Testis (tissue), 2 donors: ENCODE measurements at regions not wholly inside any gene's neighbourhood (a gene's known extent, or its start where the extent isn't known, plus 50 kb on each side); places are given as distances from the start of the nearest gene placed in this dataset.

Source experiments
- DNase-seq: peaks from one replicate; pipeline ENCODE4 v3.0.0-alpha.2; 2019
- H3K27ac ChIP-seq, 2 donors: fragments of 200-600 bp; sonication (generic); one replicate each; pipeline ENCODE4 v1.5.1; 2019
- H3K27me3 ChIP-seq: fragments of 200-600 bp; sonication (generic); one replicate; pipeline ENCODE4 v1.5.1; 2019
- H3K36me3 ChIP-seq: fragments of 200-600 bp; sonication (generic); one replicate; pipeline ENCODE4 v1.5.1; 2017; ENCODE audit warnings: low read depth; ENCODE audit errors: missing control alignments
- H3K4me1 ChIP-seq: fragments of 200-600 bp; sonication (generic); one replicate; pipeline ENCODE4 v1.5.1; 2019
- H3K4me3 ChIP-seq, 2 donors: fragments of 200-600 bp; sonication (generic); one replicate each; pipeline ENCODE4 v1.5.1; 2017 to 2019
- H3K9me3 ChIP-seq: fragments of 200-600 bp; sonication (generic); one replicate; pipeline ENCODE4 v1.5.1; 2017
- CTCF ChIP-seq, 3 experiments: fragments of 450-650 bp in 2 of 3; fragments of 200-600 bp in 1 of 3; sonication (generic) in 1 of 3; IDR thresholded peaks; one replicate each; pipeline ENCODE4 v1.5.1; 2016 to 2019; ENCODE audit warnings: antibody characterized with exemption in 3 of 3, mild to moderate bottlenecking in 2 of 3, moderate library complexity in 1 of 3
- POLR2A ChIP-seq: fragments of 450-650 bp; IDR thresholded peaks from one replicate; pipeline ENCODE4 v1.6.1; 2017; ENCODE audit warnings: antibody characterized with exemption, mild to moderate bottlenecking, moderate library complexity
- WGBS, 2 donors: methylation state at CpG; one replicate each; pipeline ENCODE4 v1.1.5; 2018; 5-methylcytosine and 5-hydroxymethylcytosine counted together
- intact Hi-C: fragments of 100-400 bp; cut with DNase I; formaldehyde crosslinking; loops from one replicate; pipeline ENCODE4 v1.15.1; 2023; ENCODE audit warnings: low total_unique reads

- H3K27me3 ChIP-seq = no peaks in the 10 kb centered on the region
- TF ChIP-seq POLR2A = no peak
- TF ChIP-seq CTCF (IDR thresholded peaks at IDR 0.05) = no peak
- no peaks in the 10 kb centered on the region for H3K9me3 ChIP-seq
- H3K4me3 ChIP-seq = no peak overlapping the region
- intact Hi-C loops = no loop called here
- DNase-seq = no peak
- no peaks in the 10 kb centered on the region for H3K36me3 ChIP-seq
- H3K4me1 ChIP-seq = peaks cover 19% of the 10 kb centered on the region
- H3K27ac ChIP-seq = no peak overlapping the region
These were observed 324.6 kb upstream of the USP25 start for GRCh38 chr21:15405214-15405613.

- no peaks in the 10 kb centered on the region for H3K36me3 ChIP-seq
- no peak for DNase-seq
- H3K4me3 ChIP-seq = no peak overlapping the region
- TF ChIP-seq POLR2A (no peak), CTCF (IDR thresholded peaks at IDR 0.05) (no peak)
- WGBS, 2 donors = 86 to 93% methylated on average over 4 of the region's 4 CpGs
- no peaks in the 10 kb centered on the region for H3K9me3 ChIP-seq
- peaks cover 7% of the 10 kb centered on the region for H3K4me1 ChIP-seq
- H3K27ac ChIP-seq = no peak overlapping the region
- H3K27me3 ChIP-seq = no peaks in the 10 kb centered on the region
- intact Hi-C loops = no loop called here
These were observed 323.0 kb upstream of the USP25 start for GRCh38 chr21:15406791-15407190.

DNA sequence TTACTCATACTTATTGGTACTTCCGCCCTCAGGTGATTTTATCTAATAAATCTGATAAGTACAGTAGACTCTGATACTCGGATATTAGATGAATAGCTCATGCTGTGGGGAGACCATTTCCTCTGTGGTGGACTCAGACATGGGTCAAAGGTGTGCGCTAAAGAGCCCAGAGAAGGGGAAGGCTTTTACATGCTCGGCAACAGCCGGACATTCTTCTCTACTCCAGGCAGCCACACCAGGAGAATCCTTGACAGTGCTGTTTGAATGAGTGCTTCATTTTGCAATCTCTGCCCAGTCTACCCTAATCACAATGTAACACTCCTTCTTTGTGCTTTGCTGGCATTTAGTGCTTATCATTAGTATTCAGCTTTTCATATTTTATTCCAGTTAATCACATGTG, 322.2 kb upstream of the USP25 start:
- H3K4me3 ChIP-seq = no peak overlapping the region
- WGBS, 2 donors = 74 to 84% methylated on average over 5 of the region's 5 CpGs
- no peaks in the 10 kb centered on the region for H3K4me1 ChIP-seq
- TF ChIP-seq CTCF (IDR thresholded peaks at IDR 0.05) (no peak), POLR2A (no peak)
- no peaks in the 10 kb centered on the region for H3K9me3 ChIP-seq
- H3K27ac ChIP-seq = no peak overlapping the region
- no peaks in the 10 kb centered on the region for H3K36me3 ChIP-seq
- DNase-seq = no peak
- no peaks in the 10 kb centered on the region for H3K27me3 ChIP-seq
- intact Hi-C loops = no loop called here

- intact Hi-C loops = no loop called here
- Histone ChIP-seq H3K27me3 (no peaks in the 10 kb centered on the region), H3K27ac (no peak overlapping the region), H3K36me3 (no peaks in the 10 kb centered on the region), H3K4me1 (no peaks in the 10 kb centered on the region), H3K4me3 (no peak overlapping the region), H3K9me3 (no peaks in the 10 kb centered on the region)
- WGBS, 2 donors = 92 to 100% methylated on average over 2 of the region's 2 CpGs
- TF ChIP-seq POLR2A (no peak), CTCF (IDR thresholded peaks at IDR 0.05) (no peak)
- no peak for DNase-seq
These were observed 321.7 kb upstream of the USP25 start for GRCh38 chr21:15408089-15408488.

- TF ChIP-seq POLR2A = no peak
- TF ChIP-seq CTCF (IDR thresholded peaks at IDR 0.05) = no peak
- H3K4me1 ChIP-seq = no peaks in the 10 kb centered on the region
- no peak for DNase-seq
- no peak overlapping the region for H3K27ac ChIP-seq
- H3K27me3 ChIP-seq = no peaks in the 10 kb centered on the region
- H3K9me3 ChIP-seq = no peaks in the 10 kb centered on the region
- intact Hi-C loops = no loop called here
- no peaks in the 10 kb centered on the region for H3K36me3 ChIP-seq
- H3K4me3 ChIP-seq = no peak overlapping the region
- WGBS, 2 donors = 94 to 97% methylated on average over 1 of the region's 1 CpG
These were observed 320.8 kb upstream of the USP25 start for GRCh38 chr21:15409031-15409430.
